Panc1 (cell line): ENCODE measurements at regions not wholly inside any gene's neighbourhood (a gene's known extent, or its start where the extent isn't known, plus 50 kb on each side); places are given as distances from the start of the nearest gene placed in this dataset.
"Not testable (repeated sequence)": the region's sequence is repeated elsewhere in the genome, so short reads cannot be mapped to it uniquely, and the experiment has no call there.

ENCODE experiments used
- CTCF ChIP-seq: fragments of 450-650 bp; IDR thresholded peaks from 2 replicates; pipeline ENCODE4 v1.5.1; 2017; ENCODE audit warnings: mild to moderate bottlenecking
- POLR2AphosphoS5 ChIP-seq: IDR thresholded peaks from 2 replicates; pipeline ENCODE4 v1.6.1; 2012; ENCODE audit warnings: mild to moderate bottlenecking, low read depth, low read length, moderate library complexity
- REST ChIP-seq, 2 experiments: IDR thresholded peaks; 2 replicates each; pipeline ENCODE4 v1.6.1; 2011 to 2012; ENCODE audit warnings: low read depth in 2 of 2, control low read depth in 1 of 2, low read length in 1 of 2, mild to moderate bottlenecking in 1 of 2, moderate library complexity in 1 of 2; ENCODE audit not compliant: insufficient read depth in 1 of 2

- TF ChIP-seq CTCF; REST (IDR thresholded peaks at IDR 0.05; ENCODE audit: insufficient read depth in 1 of 2, low read depth in 2 of 2, low read length in 1 of 2); POLR2AphosphoS5: not testable (repeated sequence)
Measured at GRCh38 chr17:21550031-21550430, 142.3 kb upstream of the KCNJ18 start.
